ENCODE measurements at regions not wholly inside any gene's neighbourhood (a gene's known extent, or its start where the extent isn't known, plus 50 kb on each side); places are given as distances from the start of the nearest gene placed in this dataset.

DNA sequence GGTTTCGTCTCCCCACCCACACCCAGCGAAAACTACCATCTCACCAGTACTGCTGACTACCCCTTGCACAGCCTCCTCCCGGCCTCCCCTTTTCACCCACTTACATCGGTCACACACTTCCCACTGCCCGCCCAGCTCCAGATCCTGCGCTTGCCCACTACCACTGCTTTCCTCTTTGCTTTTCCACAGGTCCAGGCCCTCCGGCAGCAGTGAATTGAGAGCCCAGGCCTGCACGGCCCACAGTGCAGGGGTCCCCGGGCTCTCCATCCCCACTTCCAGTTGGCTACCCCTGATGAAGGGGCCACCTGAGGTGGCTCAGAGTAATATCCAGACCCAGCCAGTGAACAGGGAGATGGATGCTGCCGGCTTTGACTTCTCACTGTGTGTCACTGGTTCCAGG, 120.2 kb upstream of the FSTL4 start:
- no peak for DNase-seq

DNA sequence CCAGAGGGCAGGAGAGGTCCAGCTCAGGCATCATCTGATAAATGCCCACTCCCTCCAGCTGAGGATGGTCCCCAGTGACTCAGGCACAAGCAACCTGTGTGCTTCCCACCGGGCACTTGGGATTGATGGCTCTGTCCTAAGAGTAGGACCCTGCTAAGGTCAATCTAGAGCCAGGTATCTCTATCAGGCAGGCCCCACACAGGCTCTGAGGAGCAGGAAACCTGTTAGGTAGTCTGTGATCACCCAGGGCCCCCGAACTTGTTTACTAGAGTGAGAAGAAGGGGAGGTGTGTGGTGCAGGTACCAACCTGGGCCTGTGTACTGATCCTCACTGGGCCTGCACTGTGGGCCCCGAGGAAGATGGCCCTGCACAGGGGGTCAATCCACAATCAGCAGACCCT, 119.6 kb upstream of the FSTL4 start:
- DNase-seq = no peak

DNA sequence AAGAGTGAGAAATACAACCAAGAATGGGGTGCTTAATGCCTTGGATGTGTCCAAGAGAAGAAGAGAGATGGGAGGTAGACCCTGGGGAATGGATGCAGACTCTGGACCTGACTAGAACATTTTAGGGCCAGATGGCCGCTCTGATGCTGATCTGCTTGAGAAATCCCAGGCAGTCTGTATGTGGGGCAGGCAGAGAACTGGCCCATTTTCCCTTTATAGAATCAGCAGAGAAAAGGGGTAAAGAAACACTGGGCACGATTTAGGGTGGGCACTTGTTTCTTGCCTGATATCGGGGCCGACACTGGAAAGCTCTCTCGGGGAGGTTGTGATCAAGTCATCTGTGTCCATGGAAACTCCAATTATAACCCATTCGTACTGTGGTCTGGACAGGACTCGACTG, 118.5 kb upstream of the FSTL4 start:
- DNase-seq = no peak

DNA sequence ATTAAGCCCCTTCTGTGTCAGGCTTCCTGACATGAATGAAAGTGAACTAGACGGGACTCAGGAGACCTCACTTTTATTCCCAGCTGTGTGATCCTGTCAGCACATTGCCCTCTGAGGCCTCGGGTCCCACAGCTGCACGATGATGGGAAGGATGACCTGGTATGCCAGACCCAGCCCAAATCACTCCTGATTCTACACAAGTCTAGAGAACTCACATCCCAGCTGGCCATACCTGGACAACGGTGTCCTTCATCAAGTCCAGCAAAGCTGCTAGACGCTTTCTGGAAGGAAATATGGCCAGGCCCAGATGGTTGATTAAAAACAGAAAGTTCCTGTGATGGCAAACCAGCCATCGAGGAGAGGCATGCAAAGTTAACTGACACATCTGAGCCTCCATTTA, 118.0 kb upstream of the FSTL4 start:
- DNase-seq = no peak

GRCh38 chr5:133729800-133730199, 117.5 kb upstream of the FSTL4 start:
- no peak for DNase-seq

GRCh38 chr5:133728475-133728874, 116.1 kb upstream of the FSTL4 start:
- DNase-seq = no peak

GRCh38 chr5:133727636-133728035, 115.3 kb upstream of the FSTL4 start:
- DNase-seq = no peak

DNA sequence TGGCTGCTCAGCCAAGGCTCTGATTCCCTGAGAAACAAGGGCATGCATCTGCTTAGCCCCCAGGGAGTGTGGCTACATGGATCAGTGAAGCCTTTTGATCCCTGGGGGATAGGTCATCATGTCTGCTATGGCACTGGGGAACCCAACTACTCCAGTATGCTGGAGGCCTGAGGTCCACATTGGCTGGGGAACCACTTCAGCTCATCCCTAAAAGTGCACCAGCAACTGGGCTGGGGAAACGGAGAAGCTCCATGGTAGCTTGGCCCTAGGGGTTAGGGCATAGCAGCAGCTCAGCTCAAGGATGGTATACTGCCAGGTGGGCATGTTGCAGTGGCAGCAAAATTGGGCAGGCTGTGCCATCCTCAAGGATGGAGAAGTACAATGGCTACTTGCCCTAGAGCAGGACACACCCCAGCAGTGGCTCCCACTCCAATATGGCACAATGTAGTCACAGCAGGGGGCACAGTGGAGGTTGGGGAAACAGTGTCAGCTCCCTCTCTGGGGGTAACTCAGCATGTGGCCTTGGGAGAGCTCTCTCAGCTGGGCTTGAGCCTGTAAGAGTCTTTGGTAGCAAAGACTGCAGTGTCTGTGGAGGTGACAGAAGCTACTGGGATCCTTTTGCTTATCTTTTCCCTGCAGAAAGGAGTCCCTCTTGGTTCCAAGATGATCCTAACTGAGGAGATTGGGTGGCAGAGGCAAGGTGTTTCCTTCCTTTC, 111.5 kb upstream of the FSTL4 start:
- DNase-seq = no peak

- DNase-seq = no peak
Measured at GRCh38 chr5:133723126-133723525, 110.8 kb upstream of the FSTL4 start.

GRCh38 chr5:133721365-133721764, 109.0 kb upstream of the FSTL4 start:
- no peak for DNase-seq

DNA sequence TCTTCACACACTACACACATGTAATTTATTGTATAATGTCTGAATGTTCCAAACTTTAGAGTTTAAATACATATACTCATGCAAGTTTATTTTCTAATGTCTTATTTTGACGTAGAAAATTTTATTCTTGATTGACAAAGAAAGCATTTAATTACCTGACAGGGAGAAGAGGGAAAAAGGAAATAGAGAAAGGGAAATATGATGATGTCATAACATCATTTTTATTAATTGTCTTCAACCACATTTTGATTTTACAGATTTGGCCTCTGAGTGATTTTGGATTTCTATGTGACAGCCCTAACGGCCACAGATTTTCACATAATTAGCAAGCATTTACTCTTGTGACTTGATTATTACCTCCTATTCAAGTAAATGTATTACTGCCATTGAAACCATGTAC, 106.1 kb upstream of the FSTL4 start:
- no peak for DNase-seq

DNA sequence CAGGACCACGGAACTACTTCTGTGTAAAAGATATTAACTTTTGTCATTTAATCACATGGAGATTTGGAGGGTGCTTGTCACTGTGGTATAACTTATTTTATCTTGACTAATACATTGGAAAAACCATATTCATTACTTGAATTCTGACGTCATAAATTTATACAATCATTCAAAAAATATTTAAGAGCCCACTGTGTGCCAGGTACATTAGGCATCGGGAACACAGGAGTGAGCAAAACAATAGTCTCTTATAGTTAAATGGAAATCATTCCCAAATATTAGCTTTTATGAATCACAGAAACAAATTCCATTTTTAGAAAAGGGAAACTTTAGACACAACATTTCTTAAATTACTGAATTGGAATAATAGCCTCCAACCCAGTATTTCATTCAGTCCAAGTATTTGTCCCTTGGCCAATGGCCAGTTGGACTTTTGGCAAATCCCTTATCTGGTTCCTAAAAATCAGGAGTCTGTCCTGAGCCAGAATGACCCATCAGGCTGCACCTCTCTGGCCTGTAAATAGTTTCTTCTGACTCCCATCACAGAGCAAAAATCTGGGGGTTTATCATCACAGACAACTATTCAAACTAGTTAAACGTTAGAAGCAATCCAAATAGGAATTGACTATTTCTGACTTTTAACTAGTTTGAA, 104.3 kb upstream of the FSTL4 start:
- no peak for DNase-seq

DNA sequence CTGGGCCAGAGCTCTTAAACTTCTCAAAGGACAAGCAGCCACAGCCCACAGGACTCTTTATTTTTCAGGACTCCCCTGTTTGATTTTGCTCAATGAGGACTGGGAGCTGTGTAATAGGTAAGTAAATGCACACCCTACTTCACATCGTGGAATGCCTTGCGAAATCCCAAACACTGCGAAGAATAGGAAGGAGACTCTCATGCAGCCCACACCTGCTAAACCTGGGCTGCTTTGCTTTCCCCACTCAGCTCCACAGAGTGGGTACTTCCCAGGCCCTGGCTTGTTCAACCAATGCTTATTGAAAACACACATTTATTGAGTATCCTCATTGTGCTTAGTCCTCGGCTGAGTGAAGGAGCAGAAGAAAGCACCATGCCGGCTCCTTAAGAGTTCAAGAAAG, 103.3 kb upstream of the FSTL4 start:
- DNase-seq = no peak

- DNase-seq = no peak
Measured at GRCh38 chr5:133715216-133715615, 102.9 kb upstream of the FSTL4 start.

DNA sequence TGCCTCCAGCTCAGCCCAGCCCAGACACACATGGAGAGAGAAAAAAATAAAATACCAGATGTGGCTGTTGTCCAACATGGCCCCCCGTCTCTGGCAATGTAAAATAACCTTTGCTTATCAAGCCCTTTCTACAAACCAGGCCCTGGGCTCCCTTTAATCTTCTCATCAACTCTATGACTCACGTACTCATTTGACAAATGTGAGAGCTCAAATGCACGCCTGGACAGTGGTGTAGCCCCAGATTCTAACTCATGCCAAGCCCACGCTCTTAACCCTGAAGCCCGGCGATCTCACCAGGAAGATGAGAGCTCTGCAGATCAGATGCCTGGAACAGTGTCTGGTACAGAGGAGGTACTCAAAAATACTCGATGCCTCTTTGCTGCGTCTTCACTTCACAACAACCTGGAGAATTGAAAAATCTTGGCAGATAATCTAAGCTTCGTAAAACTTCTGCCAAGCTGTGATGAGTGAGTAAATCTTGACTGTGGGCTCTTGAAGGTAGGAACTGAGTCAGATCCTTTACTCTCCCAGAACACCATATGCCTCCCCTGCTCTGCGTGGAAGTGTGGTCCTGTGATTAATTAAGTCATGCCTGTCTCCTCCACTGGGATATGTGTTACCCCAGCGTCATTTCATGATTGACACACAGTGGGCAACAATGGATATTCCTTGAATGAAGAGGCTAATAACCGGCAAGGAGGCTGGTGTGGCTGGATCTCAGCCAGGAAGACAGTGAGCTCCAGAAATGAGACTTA, 102.0 kb upstream of the FSTL4 start:
- DNase-seq = no peak

- no peak for DNase-seq
Measured at GRCh38 chr5:133713751-133714150, 101.4 kb upstream of the FSTL4 start.

GRCh38 chr5:133713209-133713608, 100.9 kb upstream of the FSTL4 start:
- no peak for DNase-seq

- DNase-seq = no peak
Measured at GRCh38 chr5:133712562-133712961, 100.2 kb upstream of the FSTL4 start.

DNA sequence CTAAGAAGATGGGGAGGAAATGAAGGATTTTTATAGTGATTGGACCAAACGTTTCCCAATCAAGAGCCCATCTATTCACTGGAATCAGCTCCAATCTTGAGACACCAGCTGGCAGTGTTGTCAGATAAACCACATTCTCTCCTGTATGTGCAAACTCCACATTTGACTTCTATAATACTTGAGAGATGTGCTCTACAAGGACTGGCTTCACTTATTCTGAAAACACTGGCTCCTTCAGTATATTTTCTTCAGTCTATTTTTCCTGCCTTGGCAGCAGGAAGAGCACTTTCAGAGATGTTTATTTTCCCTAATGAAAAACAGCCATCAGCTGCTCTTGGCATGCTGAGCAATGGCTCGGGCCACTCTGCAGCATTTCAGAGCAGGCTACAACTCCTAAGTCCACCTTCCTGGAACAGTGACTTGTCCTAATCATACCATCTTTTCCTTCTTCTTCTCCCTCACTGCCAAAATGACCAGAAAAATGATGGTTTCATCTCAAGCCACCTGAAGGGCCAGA, 96.9 kb upstream of the FSTL4 start:
- DNase-seq = no peak

GRCh38 chr5:133708331-133708850, 96.0 kb upstream of the FSTL4 start:
- no peak for DNase-seq

DNA sequence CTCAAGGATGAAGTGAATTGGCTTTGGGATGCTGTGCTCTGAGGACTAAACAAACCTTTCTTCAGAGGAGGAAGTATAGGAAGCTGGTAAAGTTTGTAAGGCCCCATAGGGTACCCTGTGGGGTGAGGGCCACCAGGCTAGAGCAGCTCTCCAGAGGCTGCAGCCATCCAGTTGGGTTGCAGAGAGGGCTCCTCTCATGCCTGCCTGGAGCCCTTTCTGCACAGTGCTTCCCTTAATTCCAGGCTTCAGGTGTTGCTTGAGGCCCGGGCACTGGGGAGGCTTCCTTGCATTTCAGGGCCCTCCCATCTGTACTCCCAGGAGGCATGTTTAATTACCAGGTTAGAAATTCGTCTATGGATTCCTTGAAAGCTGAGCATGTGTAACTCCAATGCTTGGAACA, 95.3 kb upstream of the FSTL4 start:
- DNase-seq = no peak

DNA sequence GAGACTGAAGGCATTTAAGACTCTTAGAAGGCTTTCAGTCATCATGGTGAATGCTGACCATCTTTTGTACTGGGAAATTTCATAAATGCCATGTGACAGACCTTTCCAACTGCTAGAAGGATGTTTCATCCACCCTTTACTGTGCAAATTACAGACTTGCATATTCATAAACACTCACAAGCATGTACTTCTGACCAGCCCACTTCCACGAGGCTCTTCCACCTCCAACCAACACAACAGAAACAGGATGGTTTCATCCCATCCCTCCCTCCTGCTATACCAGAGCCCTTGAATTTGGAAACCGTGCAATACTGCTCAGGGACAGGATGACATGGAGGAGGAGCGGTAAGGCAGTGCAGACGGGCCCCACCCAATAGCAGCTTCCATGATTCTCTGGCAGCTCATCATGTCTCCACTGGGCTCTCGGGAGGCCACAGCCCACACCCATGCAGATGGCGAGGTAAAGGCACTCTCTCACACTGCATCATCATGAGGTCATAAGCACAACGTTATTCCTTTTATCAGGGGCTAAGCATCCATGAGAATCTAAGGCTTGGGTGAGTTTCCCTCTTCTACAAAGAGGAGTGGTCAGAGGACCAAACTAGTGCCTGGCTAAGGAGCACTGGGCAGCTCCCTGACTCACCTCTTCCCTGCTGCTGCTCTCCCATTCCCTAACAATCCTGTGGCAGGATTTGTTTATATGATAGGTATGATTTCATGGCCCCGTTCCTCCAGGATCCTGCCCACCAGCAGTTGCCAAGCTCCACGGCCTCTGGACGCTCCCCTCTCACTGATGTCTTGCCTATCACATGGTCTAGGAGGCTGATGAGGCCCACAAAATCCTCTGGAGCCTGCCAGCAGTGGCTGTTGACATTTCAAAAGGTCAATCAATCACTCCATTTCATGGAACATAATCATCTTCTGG, 94.4 kb upstream of the FSTL4 start:
- no peak for DNase-seq

- DNase-seq = no peak
Measured at GRCh38 chr5:133705331-133705730, 93.0 kb upstream of the FSTL4 start.
